HG03060 (cell line): ENCODE measurements at regions not wholly inside any gene's neighbourhood (a gene's known extent, or its start where the extent isn't known, plus 50 kb on each side); places are given as distances from the start of the nearest gene placed in this dataset.
"Not testable (repeated sequence)": the region's sequence is repeated elsewhere in the genome, so short reads cannot be mapped to it uniquely, and the experiment has no call there.

Source experiments
- ATAC-seq: cut with Tn5 transposase; IDR thresholded peaks from one replicate; pipeline ENCODE4 v1.9.1; 2021; ENCODE audit warnings: low read depth, moderate number of reproducible peaks; ENCODE audit not compliant: unreplicated experiment

- ATAC-seq: no peak
Observed at GRCh38 chr2:136715146-136715545, 50.2 kb upstream of the THSD7B start.

GRCh38 chr2:136714452-136714951 lies 50.8 kb upstream of the THSD7B start:
- no peak for ATAC-seq

- ATAC-seq: no peak
Observed at GRCh38 chr2:136713739-136714138, 51.6 kb upstream of the THSD7B start.

GRCh38 chr2:136705336-136705735 lies 60.0 kb upstream of the THSD7B start:
- ATAC-seq: no peak

- ATAC-seq: no peak
Observed at GRCh38 chr2:136703214-136703613, 62.1 kb upstream of the THSD7B start.

- ATAC-seq: no peak
Observed at GRCh38 chr2:136696438-136696837, 68.9 kb upstream of the THSD7B start.

- no peak for ATAC-seq
Observed at GRCh38 chr2:136693966-136694365, 71.4 kb upstream of the THSD7B start.

GRCh38 chr2:136680079-136680478 lies 85.3 kb upstream of the THSD7B start:
- ATAC-seq: not testable (repeated sequence)

GRCh38 chr2:136665736-136666135 lies 99.6 kb upstream of the THSD7B start:
- ATAC-seq: no peak

- no peak for ATAC-seq
Observed at GRCh38 chr2:136664713-136665405, 100.5 kb upstream of the THSD7B start.

- no peak for ATAC-seq
Observed at GRCh38 chr2:136658201-136658600, 107.1 kb upstream of the THSD7B start.

GRCh38 chr2:136653861-136654260 lies 111.5 kb upstream of the THSD7B start:
- no peak for ATAC-seq

GRCh38 chr2:136651456-136652010 lies 113.8 kb upstream of the THSD7B start:
- no peak for ATAC-seq

- no peak for ATAC-seq
Observed at GRCh38 chr2:136647039-136647438, 118.3 kb upstream of the THSD7B start.

- no peak for ATAC-seq
Observed at GRCh38 chr2:136645236-136645828, 120.0 kb upstream of the THSD7B start.

- ATAC-seq: no peak
Observed at GRCh38 chr2:136639651-136640050, 125.7 kb upstream of the THSD7B start.

GRCh38 chr2:136638193-136638592 lies 127.2 kb upstream of the THSD7B start:
- no peak for ATAC-seq

GRCh38 chr2:136637402-136637801 lies 127.9 kb upstream of the THSD7B start:
- ATAC-seq: no peak

- ATAC-seq: no peak
Observed at GRCh38 chr2:136628490-136628889, 136.9 kb upstream of the THSD7B start.

GRCh38 chr2:136613096-136613495 lies 152.2 kb upstream of the THSD7B start:
- ATAC-seq: no peak

- no peak for ATAC-seq
Observed at GRCh38 chr2:136612079-136612478, 153.3 kb upstream of the THSD7B start.

GRCh38 chr2:136611451-136611850 lies 153.9 kb upstream of the THSD7B start:
- ATAC-seq: no peak
